ENCODE measurements at regions not wholly inside any gene's neighbourhood (a gene's known extent, or its start where the extent isn't known, plus 50 kb on each side); places are given as distances from the start of the nearest gene placed in this dataset.
"Not testable (repeated sequence)": the region's sequence is repeated elsewhere in the genome, so short reads cannot be mapped to it uniquely, and the experiment has no call there.

DNA sequence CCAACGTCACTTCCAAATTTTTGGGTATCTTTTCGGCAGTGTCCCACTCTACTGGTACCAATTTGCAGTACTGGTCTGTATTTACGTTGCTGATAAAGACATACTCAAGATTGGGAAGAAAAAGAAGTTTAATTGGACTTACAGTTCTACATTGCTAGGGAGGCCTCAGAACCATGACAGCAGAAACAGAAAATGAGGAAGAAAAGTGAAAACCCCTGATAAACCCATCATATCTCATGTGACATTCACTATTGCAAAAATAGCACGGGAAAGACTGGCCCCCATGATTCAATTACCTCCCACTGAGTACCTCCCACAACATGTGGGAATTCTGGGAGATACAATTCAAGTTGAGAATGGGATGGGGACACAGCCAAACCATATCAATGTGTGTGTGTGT lies 364.0 kb upstream of the KCND2 start:
- no peak overlapping the region for H3K4me3 ChIP-seq (ENCODE audit: low read depth, low read length)
- TF ChIP-seq, protein P1, sequence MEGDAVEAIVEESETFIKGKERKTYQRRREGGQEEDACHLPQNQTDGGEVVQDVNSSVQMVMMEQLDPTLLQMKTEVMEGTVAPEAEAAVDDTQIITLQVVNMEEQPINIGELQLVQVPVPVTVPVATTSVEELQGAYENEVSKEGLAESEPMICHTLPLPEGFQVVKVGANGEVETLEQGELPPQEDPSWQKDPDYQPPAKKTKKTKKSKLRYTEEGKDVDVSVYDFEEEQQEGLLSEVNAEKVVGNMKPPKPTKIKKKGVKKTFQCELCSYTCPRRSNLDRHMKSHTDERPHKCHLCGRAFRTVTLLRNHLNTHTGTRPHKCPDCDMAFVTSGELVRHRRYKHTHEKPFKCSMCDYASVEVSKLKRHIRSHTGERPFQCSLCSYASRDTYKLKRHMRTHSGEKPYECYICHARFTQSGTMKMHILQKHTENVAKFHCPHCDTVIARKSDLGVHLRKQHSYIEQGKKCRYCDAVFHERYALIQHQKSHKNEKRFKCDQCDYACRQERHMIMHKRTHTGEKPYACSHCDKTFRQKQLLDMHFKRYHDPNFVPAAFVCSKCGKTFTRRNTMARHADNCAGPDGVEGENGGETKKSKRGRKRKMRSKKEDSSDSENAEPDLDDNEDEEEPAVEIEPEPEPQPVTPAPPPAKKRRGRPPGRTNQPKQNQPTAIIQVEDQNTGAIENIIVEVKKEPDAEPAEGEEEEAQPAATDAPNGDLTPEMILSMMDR (IDR thresholded peaks at IDR 0.05; ENCODE audit: borderline replicate concordance, insufficient read depth, low read depth, low read length), result no peak

DNA sequence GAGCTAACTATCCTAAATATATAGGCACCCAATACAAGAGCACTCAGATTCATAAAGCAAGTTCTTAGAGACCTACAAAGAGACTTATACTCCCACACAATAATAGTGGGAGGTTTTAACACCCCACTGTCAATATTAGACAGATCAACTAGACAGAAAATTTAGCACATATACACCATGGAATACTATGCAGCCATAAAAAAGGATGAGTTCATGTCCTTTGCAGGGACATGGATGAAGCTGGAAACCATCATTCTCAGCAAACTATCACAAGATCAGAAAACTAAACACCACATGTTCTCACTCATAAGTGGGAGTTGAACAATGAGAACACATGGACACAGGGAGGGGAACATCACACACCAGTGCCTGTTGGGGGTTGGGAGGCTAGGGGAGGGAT lies 358.9 kb upstream of the KCND2 start:
- not testable (repeated sequence) for H3K4me3 ChIP-seq (ENCODE audit: low read depth, low read length)

DNA sequence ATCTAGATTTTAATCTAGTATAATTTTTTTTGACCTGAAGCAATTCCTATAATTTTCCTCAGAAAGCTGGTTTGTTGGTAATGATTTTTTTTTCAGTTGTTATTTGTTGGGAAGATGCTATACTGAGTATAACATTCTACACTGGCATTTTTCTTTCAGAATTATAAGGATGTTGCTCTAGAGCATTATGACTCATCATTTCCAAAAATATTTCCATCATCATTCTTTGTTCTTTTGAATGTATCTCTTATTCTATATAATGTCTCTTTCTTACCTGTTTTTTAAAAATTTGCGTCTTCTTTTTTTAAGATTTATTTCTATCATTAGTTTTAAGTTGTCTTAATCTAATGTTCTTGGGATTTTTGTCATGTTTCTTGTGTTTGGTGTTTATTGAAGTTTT lies 356.5 kb upstream of the KCND2 start:
- no peak overlapping the region for H3K4me3 ChIP-seq (ENCODE audit: low read depth, low read length)
- TF ChIP-seq, protein P1 (IDR thresholded peaks at IDR 0.05; ENCODE audit: borderline replicate concordance, insufficient read depth, low read depth, low read length), result no peak

DNA sequence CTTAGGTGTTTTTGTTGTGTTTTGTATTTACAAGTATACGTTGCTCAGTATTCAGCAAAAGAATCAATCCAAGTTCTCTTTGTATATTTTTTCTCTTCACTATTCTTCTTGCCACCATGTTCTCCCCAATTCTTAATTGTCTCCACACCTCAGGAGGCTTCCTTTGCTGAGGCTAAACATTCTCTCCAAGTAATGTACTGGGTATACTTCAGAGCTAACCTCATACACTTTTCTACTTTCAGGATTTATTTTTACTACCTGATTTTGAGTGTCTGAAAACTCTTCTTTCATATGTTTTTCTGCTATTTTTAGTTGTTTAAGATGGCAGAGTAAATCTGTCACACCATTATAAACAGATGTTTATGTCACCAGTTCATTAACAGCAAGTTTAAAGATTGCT lies 354.8 kb upstream of the KCND2 start:
- H3K4me3 ChIP-seq (ENCODE audit: low read depth, low read length), result no peak overlapping the region
- TF ChIP-seq, protein P1 (IDR thresholded peaks at IDR 0.05; ENCODE audit: borderline replicate concordance, insufficient read depth, low read depth, low read length), result no peak

DNA sequence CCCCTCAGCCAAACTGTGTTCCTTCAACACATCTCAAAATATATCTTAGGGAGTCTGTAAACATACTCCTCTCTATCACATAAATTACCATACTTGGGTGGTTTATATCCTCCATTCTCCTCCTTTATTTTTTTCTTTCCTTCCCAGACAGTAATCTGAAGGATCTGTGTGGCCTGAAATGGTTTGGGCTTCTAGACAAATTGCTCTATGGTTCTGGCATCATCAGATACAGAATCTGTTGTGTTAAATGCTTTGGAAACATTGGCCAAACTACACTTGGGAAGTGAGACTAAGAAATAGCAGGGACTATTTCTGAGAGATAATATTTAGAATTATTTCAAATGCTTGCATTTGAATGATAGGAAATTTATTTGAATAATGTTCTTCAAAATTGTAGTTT lies 353.0 kb upstream of the KCND2 start:
- H3K4me3 ChIP-seq (ENCODE audit: low read depth, low read length), result no peak overlapping the region
- TF ChIP-seq, protein P1 (IDR thresholded peaks at IDR 0.05; ENCODE audit: borderline replicate concordance, insufficient read depth, low read depth, low read length), result no peak

DNA sequence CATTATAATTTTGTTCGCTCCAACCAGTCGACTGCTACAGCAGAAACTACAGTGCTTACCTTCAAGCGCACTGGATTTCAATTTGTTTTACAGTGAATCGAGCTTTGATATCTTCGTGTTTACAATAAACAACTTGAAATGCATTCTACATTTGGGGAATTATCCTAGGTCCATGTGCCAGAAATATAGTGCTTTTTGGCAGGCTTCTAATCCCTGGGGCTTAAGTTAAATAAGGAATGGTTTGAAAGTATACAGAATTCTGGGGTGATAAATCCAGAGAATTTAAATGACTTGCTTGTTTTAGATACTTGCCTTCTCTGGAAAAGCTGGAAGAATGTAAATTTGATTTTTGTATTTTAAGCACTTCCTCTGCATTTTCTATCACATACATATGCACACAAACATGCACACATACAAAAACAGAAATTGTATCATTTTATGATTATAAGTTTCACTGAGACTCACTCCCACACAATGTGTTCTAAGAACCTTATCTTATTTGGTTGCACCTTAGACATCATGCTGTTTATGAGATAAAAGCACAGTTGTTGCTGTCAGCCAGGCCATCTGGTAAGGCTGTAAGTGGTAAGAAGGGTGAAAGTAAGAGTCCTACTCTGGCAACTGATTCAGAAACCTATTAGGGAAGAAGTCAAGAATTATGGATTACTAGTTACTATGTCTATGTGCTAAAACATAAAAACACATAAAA lies 347.2 kb upstream of the KCND2 start:
- H3K4me3 ChIP-seq (ENCODE audit: low read depth, low read length), result no peak overlapping the region
- TF ChIP-seq, protein P1 (IDR thresholded peaks at IDR 0.05; ENCODE audit: borderline replicate concordance, insufficient read depth, low read depth, low read length), result no peak

DNA sequence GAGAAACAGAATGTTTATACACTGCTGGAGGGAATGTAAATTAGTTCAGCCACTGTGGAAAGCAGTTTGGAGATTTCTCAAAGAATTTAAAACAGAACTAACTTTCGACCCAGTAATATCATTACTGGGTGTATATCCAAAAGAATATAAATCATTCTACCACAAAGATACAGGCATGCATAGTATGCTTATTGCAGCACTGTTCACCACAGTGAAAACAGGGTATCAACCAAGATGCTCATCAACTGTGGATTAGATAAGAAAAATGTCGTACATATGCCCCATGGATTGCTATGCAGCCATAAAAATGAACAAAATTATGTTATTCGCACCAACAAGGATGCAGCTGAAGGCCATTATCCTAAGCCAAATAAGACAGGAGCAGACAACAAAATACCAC lies 343.1 kb upstream of the KCND2 start:
- TF ChIP-seq, protein P1 (IDR thresholded peaks at IDR 0.05; ENCODE audit: borderline replicate concordance, insufficient read depth, low read depth, low read length), result no peak
- no peak overlapping the region for H3K4me3 ChIP-seq (ENCODE audit: low read depth, low read length)
